Memory B cell (primary cell): ENCODE measurements at regions not wholly inside any gene's neighbourhood (a gene's known extent, or its start where the extent isn't known, plus 50 kb on each side); places are given as distances from the start of the nearest gene placed in this dataset.

Experiments
- ATAC-seq: fragments of 150-1000 bp; cut with Tn5 transposase; 2 replicates; pipeline ENCODE4 v1.10.0; 2021; ENCODE audit warnings: low read depth, mild to moderate bottlenecking, moderate library complexity
- DNase-seq, 2 donors: peaks; one replicate each; pipeline ENCODE4 v3.0.0; 2022; ENCODE audit warnings: low spot score in 2 of 2
- H3K27ac Mint-ChIP-seq: one replicate; pipeline ENCODE4 v1.8.0; 2022; ENCODE audit warnings: mild to moderate bottlenecking, moderate library complexity, mixed read lengths
- H3K27me3 Mint-ChIP-seq: one replicate; pipeline ENCODE4 v1.8.0; 2022; ENCODE audit warnings: mixed read lengths
- H3K36me3 Mint-ChIP-seq: one replicate; pipeline ENCODE4 v1.8.0; 2022; ENCODE audit warnings: mild to moderate bottlenecking, mixed read lengths
- H3K4me1 Mint-ChIP-seq: one replicate; pipeline ENCODE4 v1.8.0; 2022; ENCODE audit warnings: mixed read lengths
- H3K4me3 Mint-ChIP-seq: one replicate; pipeline ENCODE4 v1.8.0; 2022; ENCODE audit warnings: mild to moderate bottlenecking, moderate library complexity, mixed read lengths
- H3K9me3 Mint-ChIP-seq: one replicate; pipeline ENCODE4 v1.8.0; 2022; ENCODE audit warnings: mixed read lengths

- ATAC-seq = peak; percentile 74
Measured at GRCh38 chr3:72157748-72158638, 373.0 kb upstream of the PROK2 start.

GRCh38 chr3:72155391-72156064 is 370.6 kb upstream of the PROK2 start:
- no peak for ATAC-seq

More at GRCh38 chr3:72157748-72158638, 373.0 kb upstream of the PROK2 start:
- DNase-seq = no peak
- Mint-ChIP-seq H3K9me3 (peaks cover 5% of the 10 kb centered on the region), H3K27me3 (peaks cover 8% of the 10 kb centered on the region), H3K36me3 (no peaks in the 10 kb centered on the region), H3K4me3 (no peak overlapping the region), H3K4me1 (peaks cover 17% of the 10 kb centered on the region), H3K27ac (no peak overlapping the region)

GRCh38 chr3:72154391-72155335 is 369.7 kb upstream of the PROK2 start:
- peaks cover 5% of the 10 kb centered on the region for H3K9me3 Mint-ChIP-seq

More at GRCh38 chr3:72155391-72156064, 370.6 kb upstream of the PROK2 start:
- Mint-ChIP-seq H3K27me3 (peaks cover 7% of the 10 kb centered on the region), H3K4me3 (no peak overlapping the region), H3K36me3 (no peaks in the 10 kb centered on the region), H3K27ac (no peak overlapping the region), H3K4me1 (peaks cover 11% of the 10 kb centered on the region), H3K9me3 (peaks cover 5% of the 10 kb centered on the region)
- DNase-seq = no peak

GRCh38 chr3:72153477-72154314 is 368.7 kb upstream of the PROK2 start:
- Mint-ChIP-seq H3K36me3 (no peaks in the 10 kb centered on the region), H3K27me3 (peaks cover 4% of the 10 kb centered on the region), H3K9me3 (peaks cover 5% of the 10 kb centered on the region), H3K27ac (no peak overlapping the region), H3K4me3 (no peak overlapping the region), H3K4me1 (peaks cover 8% of the 10 kb centered on the region)
- ATAC-seq = no peak
- no peak for DNase-seq

More at GRCh38 chr3:72154391-72155335, 369.7 kb upstream of the PROK2 start:
- Mint-ChIP-seq H3K4me1 (peaks cover 11% of the 10 kb centered on the region), H3K4me3 (no peak overlapping the region), H3K27me3 (peaks cover 7% of the 10 kb centered on the region), H3K36me3 (no peaks in the 10 kb centered on the region), H3K27ac (no peak overlapping the region)
- ATAC-seq (no peak), DNase-seq (no peak)

GRCh38 chr3:72152551-72153476 is 367.9 kb upstream of the PROK2 start:
- H3K27ac Mint-ChIP-seq = no peak overlapping the region
- DNase-seq = no peak
- H3K27me3 Mint-ChIP-seq = peaks cover 9% of the 10 kb centered on the region
- H3K4me3 Mint-ChIP-seq = no peak overlapping the region
- ATAC-seq = no peak
- peaks cover 9% of the 10 kb centered on the region for H3K9me3 Mint-ChIP-seq
- no peaks in the 10 kb centered on the region for H3K36me3 Mint-ChIP-seq
- H3K4me1 Mint-ChIP-seq = peaks cover 11% of the 10 kb centered on the region

GRCh38 chr3:72151465-72152238 is 366.7 kb upstream of the PROK2 start:
- ATAC-seq (no peak), DNase-seq (no peak)
- H3K9me3 Mint-ChIP-seq = peaks cover 9% of the 10 kb centered on the region
- peaks cover 15% of the 10 kb centered on the region for H3K4me1 Mint-ChIP-seq
- H3K27ac Mint-ChIP-seq = no peak overlapping the region
- no peaks in the 10 kb centered on the region for H3K36me3 Mint-ChIP-seq
- H3K27me3 Mint-ChIP-seq = peaks cover 7% of the 10 kb centered on the region
- H3K4me3 Mint-ChIP-seq = no peak overlapping the region

GRCh38 chr3:72150634-72151412 is 365.9 kb upstream of the PROK2 start:
- DNase-seq = no peak
- Mint-ChIP-seq H3K4me1 (peaks cover 14% of the 10 kb centered on the region), H3K4me3 (no peak overlapping the region), H3K9me3 (peaks cover 9% of the 10 kb centered on the region), H3K36me3 (no peaks in the 10 kb centered on the region), H3K27me3 (peaks cover 8% of the 10 kb centered on the region), H3K27ac (no peak overlapping the region)
- no peak for ATAC-seq

- Mint-ChIP-seq H3K36me3 (no peaks in the 10 kb centered on the region), H3K4me1 (peaks cover 17% of the 10 kb centered on the region), H3K4me3 (no peak overlapping the region), H3K9me3 (peaks cover 8% of the 10 kb centered on the region), H3K27ac (no peak overlapping the region), H3K27me3 (peaks cover 12% of the 10 kb centered on the region)
- DNase-seq (no peak), ATAC-seq (no peak)
Measured at GRCh38 chr3:72149645-72150300, 364.8 kb upstream of the PROK2 start.

GRCh38 chr3:72147600-72147999 is 362.7 kb upstream of the PROK2 start:
- H3K27ac Mint-ChIP-seq = no peak overlapping the region
- peaks cover 15% of the 10 kb centered on the region for H3K27me3 Mint-ChIP-seq
- no peaks in the 10 kb centered on the region for H3K36me3 Mint-ChIP-seq
- ATAC-seq (no peak), DNase-seq (no peak)
- peaks cover 22% of the 10 kb centered on the region for H3K4me1 Mint-ChIP-seq
- H3K4me3 Mint-ChIP-seq = no peak overlapping the region
- H3K9me3 Mint-ChIP-seq = peaks cover 4% of the 10 kb centered on the region

- DNase-seq (no peak), ATAC-seq (no peak)
- H3K9me3 Mint-ChIP-seq = peaks cover 4% of the 10 kb centered on the region
- peaks cover 2% of the 10 kb centered on the region for H3K36me3 Mint-ChIP-seq
- no peak overlapping the region for H3K27ac Mint-ChIP-seq
- peaks cover 25% of the 10 kb centered on the region for H3K4me1 Mint-ChIP-seq
- peaks cover 15% of the 10 kb centered on the region for H3K27me3 Mint-ChIP-seq
- no peak overlapping the region for H3K4me3 Mint-ChIP-seq
Measured at GRCh38 chr3:72145506-72146380, 360.8 kb upstream of the PROK2 start.
